MM.1S (cell line): ENCODE measurements at regions not wholly inside any gene's neighbourhood (a gene's known extent, or its start where the extent isn't known, plus 50 kb on each side); places are given as distances from the start of the nearest gene placed in this dataset.

Source experiments
- DNase-seq: peaks from one replicate; pipeline ENCODE4 v3.0.0-alpha.2; 2015
- H2AFZ ChIP-seq: fragments of 300-600 bp; sonication (generic); 2 replicates; pipeline ENCODE4 v1.6.0; 2016; ENCODE audit warnings: antibody characterized with exemption, low read length
- H3F3A ChIP-seq: fragments of 300-600 bp; sonication (generic); 2 replicates; pipeline ENCODE4 v1.6.1; 2016; ENCODE audit warnings: mild to moderate bottlenecking, antibody characterized with exemption, low read length, moderate library complexity, mixed read lengths; ENCODE audit not compliant: insufficient read depth
- H3K27ac ChIP-seq: fragments of 300-600 bp; sonication (generic); 2 replicates; pipeline ENCODE4 v1.5.1; 2016; ENCODE audit warnings: mild to moderate bottlenecking, low read length
- H3K27me3 ChIP-seq: fragments of 300-600 bp; sonication (generic); replicated peaks from 2 replicates; pipeline ENCODE4 v1.6.0; 2016; ENCODE audit warnings: low read length; ENCODE audit not compliant: insufficient read depth
- H3K36me3 ChIP-seq: fragments of 300-600 bp; sonication (generic); replicated peaks from 2 replicates; pipeline ENCODE4 v1.6.1; 2016; ENCODE audit warnings: mild to moderate bottlenecking, low read length, mixed read lengths; ENCODE audit not compliant: insufficient read depth
- H3K4me1 ChIP-seq: fragments of 300-600 bp; sonication (generic); 2 replicates; pipeline ENCODE4 v1.6.1; 2016; ENCODE audit warnings: low read length, mixed read lengths
- H3K4me2 ChIP-seq: fragments of 300-600 bp; sonication (generic); 2 replicates; pipeline ENCODE4 v1.6.0; 2016; ENCODE audit warnings: low read depth, low read length
- H3K4me3 ChIP-seq: fragments of 300-600 bp; sonication (generic); 2 replicates; pipeline ENCODE4 v1.5.1; 2016; ENCODE audit warnings: low read length, mixed read lengths
- H3K79me2 ChIP-seq: fragments of 300-600 bp; sonication (generic); 2 replicates; pipeline ENCODE4 v1.6.1; 2016; ENCODE audit warnings: mixed run types, low read length, mixed read lengths
- H3K9ac ChIP-seq: fragments of 300-600 bp; sonication (generic); 2 replicates; pipeline ENCODE4 v1.6.1; 2016; ENCODE audit warnings: low read length, mixed read lengths
- H3K9me2 ChIP-seq: fragments of 300-600 bp; sonication (generic); replicated peaks from 2 replicates; pipeline ENCODE4 v1.6.1; 2016; ENCODE audit warnings: mild to moderate bottlenecking, low read length, mixed read lengths; ENCODE audit not compliant: insufficient read depth
- H3K9me3 ChIP-seq: fragments of 300-600 bp; sonication (generic); replicated peaks from 2 replicates; pipeline ENCODE4 v1.6.1; 2016; ENCODE audit warnings: mild to moderate bottlenecking, low read length, mixed read lengths; ENCODE audit not compliant: insufficient read depth
- H4K20me1 ChIP-seq: fragments of 300-600 bp; sonication (generic); 2 replicates; pipeline ENCODE4 v1.6.1; 2016; ENCODE audit warnings: mild to moderate bottlenecking, low read length, moderate library complexity, mixed read lengths; ENCODE audit not compliant: insufficient read depth
- EZH2 ChIP-seq: fragments of 300-600 bp; sonication (generic); optimal IDR thresholded peaks from 2 replicates; pipeline ENCODE3; 2017; ENCODE audit warnings: low read depth, mild to moderate bottlenecking, antibody characterized with exemption, low read length, mixed read lengths
- EZH2phosphoT487 ChIP-seq: fragments of 300-600 bp; sonication (generic); IDR thresholded peaks from 2 replicates; pipeline ENCODE4 v1.6.1; 2018; ENCODE audit warnings: antibody characterized with exemption, low read length
- TF ChIP-seq, protein P1 (sequence below): fragments of 300-600 bp; sonication (generic); IDR thresholded peaks from 2 replicates; pipeline ENCODE4 v1.5.1; 2016; ENCODE audit warnings: antibody characterized with exemption, low read length, mixed read lengths

DNA sequence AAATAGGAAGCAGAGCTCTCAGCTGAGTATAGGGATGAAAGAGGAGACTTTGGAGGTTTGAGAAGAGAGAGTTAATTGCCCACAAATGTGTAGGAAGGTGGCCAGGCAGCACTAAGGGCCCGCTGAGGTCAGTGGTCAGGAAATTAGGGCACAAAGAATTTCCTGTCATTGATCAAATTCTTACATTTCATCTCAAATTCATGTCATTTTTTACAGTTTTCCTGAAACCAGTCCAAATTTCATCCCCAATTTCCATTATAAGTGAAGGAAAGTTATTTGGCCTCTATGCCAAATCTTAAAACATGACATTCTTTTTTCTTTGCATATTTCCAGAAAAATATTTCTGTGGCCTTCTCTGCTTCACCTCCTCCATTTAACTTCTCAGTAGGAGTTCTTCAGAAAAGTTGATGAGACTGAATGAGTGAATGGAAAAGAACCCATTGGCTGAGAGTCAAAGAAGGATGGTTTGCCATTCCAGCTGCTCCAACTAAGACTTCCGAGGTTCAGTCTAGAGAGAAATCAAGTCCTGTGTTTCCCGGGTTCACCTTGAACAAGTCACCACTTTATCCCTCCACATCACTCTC lies 68.7 kb upstream of the SPRY1 start:
- no peak overlapping the region for H3K27ac ChIP-seq
- TF ChIP-seq EZH2phosphoT487 (no peak), EZH2 (no peak)
- TF ChIP-seq, protein P1, sequence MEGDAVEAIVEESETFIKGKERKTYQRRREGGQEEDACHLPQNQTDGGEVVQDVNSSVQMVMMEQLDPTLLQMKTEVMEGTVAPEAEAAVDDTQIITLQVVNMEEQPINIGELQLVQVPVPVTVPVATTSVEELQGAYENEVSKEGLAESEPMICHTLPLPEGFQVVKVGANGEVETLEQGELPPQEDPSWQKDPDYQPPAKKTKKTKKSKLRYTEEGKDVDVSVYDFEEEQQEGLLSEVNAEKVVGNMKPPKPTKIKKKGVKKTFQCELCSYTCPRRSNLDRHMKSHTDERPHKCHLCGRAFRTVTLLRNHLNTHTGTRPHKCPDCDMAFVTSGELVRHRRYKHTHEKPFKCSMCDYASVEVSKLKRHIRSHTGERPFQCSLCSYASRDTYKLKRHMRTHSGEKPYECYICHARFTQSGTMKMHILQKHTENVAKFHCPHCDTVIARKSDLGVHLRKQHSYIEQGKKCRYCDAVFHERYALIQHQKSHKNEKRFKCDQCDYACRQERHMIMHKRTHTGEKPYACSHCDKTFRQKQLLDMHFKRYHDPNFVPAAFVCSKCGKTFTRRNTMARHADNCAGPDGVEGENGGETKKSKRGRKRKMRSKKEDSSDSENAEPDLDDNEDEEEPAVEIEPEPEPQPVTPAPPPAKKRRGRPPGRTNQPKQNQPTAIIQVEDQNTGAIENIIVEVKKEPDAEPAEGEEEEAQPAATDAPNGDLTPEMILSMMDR = no peak
- no peak overlapping the region for H2AFZ ChIP-seq
- H3K4me3 ChIP-seq = no peak overlapping the region
- no peaks in the 10 kb centered on the region for H3K27me3 ChIP-seq
- H3K9me2 ChIP-seq = no peaks in the 10 kb centered on the region
- peaks cover 10% of the 10 kb centered on the region; the same call in 1 of the 2 replicates for H3K4me1 ChIP-seq
- no peak overlapping the region for H3K4me2 ChIP-seq
- no peak overlapping the region for H3K9ac ChIP-seq
- H3F3A ChIP-seq = no peaks in the 10 kb centered on the region
- H3K36me3 ChIP-seq = no peaks in the 10 kb centered on the region
- no peaks in the 10 kb centered on the region for H4K20me1 ChIP-seq
- H3K9me3 ChIP-seq = no peaks in the 10 kb centered on the region
- DNase-seq = no peak
- no peaks in the 10 kb centered on the region for H3K79me2 ChIP-seq

DNA sequence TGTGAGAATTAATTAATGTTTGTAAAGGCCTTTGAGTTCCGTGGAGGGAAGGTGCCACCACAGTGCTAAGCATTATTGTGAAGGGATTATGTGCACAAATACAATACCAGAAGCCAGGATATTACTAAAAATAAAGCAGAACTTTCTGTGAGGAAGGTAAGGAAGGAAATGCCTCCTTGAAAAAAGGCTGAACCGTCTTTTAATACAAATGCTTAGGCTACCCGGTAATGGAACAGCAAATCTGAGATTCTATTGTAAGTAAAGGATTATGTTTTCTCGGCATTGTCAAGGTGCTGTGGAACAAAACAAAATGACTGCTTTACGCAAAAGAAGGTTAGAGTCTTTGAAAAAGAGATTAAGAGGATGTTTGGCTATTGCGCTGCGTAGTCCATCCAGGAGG lies 57.9 kb upstream of the SPRY1 start:
- no peak overlapping the region for H3K4me2 ChIP-seq
- no peaks in the 10 kb centered on the region for H3K9me2 ChIP-seq
- no peaks in the 10 kb centered on the region for H3K4me1 ChIP-seq
- H3K4me3 ChIP-seq = no peak overlapping the region
- H3F3A ChIP-seq = no peaks in the 10 kb centered on the region
- no peak for DNase-seq
- no peaks in the 10 kb centered on the region for H3K9me3 ChIP-seq
- TF ChIP-seq, protein P1 = no peak
- TF ChIP-seq EZH2 (no peak), EZH2phosphoT487 (no peak)
- H3K27me3 ChIP-seq = no peaks in the 10 kb centered on the region
- H3K79me2 ChIP-seq = no peaks in the 10 kb centered on the region
- no peak overlapping the region for H3K9ac ChIP-seq
- no peak overlapping the region for H3K27ac ChIP-seq
- H2AFZ ChIP-seq = no peak overlapping the region
- no peaks in the 10 kb centered on the region for H4K20me1 ChIP-seq
- no peaks in the 10 kb centered on the region for H3K36me3 ChIP-seq

DNA sequence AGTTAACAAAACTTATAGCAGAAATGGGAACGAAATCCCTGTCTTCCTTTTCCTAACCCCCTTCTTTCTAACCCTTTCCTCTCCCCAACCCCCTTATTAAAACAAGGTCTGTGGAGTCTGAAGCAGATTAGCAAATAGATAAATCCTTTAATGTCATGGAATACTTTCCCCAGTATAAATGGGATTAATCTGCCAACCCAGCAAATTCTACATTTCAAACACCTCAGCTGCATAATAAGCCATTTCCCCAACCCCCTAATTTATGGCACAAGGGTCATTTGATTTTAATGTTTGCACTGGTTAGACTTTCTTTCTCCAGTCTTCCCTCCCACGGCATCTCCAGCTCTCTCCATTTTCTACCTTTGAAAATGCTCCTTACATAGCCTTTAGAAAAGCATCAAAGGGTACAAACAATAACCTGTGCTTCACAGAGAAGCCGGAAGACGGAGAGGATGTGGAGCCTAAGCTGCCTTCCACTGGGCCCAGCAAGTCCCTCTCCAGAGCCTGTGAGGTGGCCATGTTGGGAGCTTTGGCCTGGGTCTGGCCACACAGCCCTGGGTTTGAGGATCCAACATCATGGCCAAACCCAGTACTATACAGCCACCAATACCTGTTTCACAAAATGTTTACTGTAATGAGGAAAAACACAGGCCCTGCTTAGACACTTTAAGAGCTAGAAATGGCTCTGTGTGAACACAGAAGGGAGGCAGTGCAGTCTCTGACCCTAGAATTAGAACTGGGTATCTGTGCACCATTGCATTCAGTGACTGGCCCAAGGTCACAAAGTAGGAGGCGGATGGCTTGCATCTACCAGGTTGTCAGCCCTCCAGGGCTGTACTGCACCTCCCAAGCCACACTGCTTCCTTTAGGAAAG lies 56.9 kb upstream of the SPRY1 start:
- no peaks in the 10 kb centered on the region for H3F3A ChIP-seq
- no peaks in the 10 kb centered on the region for H3K4me1 ChIP-seq
- H3K9me3 ChIP-seq = no peaks in the 10 kb centered on the region
- H3K27me3 ChIP-seq = no peaks in the 10 kb centered on the region
- H3K9me2 ChIP-seq = no peaks in the 10 kb centered on the region
- no peak overlapping the region for H3K4me2 ChIP-seq
- H3K79me2 ChIP-seq = no peaks in the 10 kb centered on the region
- H3K36me3 ChIP-seq = no peaks in the 10 kb centered on the region
- no peak overlapping the region for H3K9ac ChIP-seq
- H3K27ac ChIP-seq = no peak overlapping the region
- no peaks in the 10 kb centered on the region for H4K20me1 ChIP-seq
- no peak for DNase-seq
- no peak overlapping the region for H3K4me3 ChIP-seq
- no peak overlapping the region for H2AFZ ChIP-seq
- TF ChIP-seq EZH2phosphoT487 (no peak), EZH2 (no peak)
- TF ChIP-seq, protein P1 = no peak
